HAP-1 (cell line): ENCODE measurements at regions not wholly inside any gene's neighbourhood (a gene's known extent, or its start where the extent isn't known, plus 50 kb on each side); places are given as distances from the start of the nearest gene placed in this dataset.

Source experiments
- DNase-seq, 2 experiments: peaks; one replicate each; pipeline ENCODE4 v3.0.0-alpha.2; 2016 to 2020; ENCODE audit warnings: low spot score in 2 of 2
- H3K27me3 ChIP-seq: fragments of 250-450 bp; sonication (Bioruptor Pico); 2 replicates; pipeline ENCODE4 v1.5.1; 2020; ENCODE audit warnings: low read depth, mild to moderate bottlenecking, moderate library complexity
- H3K36me3 ChIP-seq: fragments of 250-450 bp; sonication (Bioruptor Pico); replicated peaks from 2 replicates; pipeline ENCODE4 v1.5.1; 2020; ENCODE audit warnings: mild to moderate bottlenecking
- H3K4me1 ChIP-seq: fragments of 250-450 bp; sonication (Bioruptor Pico); 2 replicates; pipeline ENCODE4 v1.5.1; 2020; ENCODE audit warnings: mild to moderate bottlenecking
- H3K4me3 ChIP-seq: fragments of 250-450 bp; sonication (Bioruptor Pico); 2 replicates; pipeline ENCODE4 v1.5.1; 2020; ENCODE audit warnings: mild to moderate bottlenecking, moderate library complexity
- H3K9me3 ChIP-seq: fragments of 250-450 bp; sonication (Bioruptor Pico); 2 replicates; pipeline ENCODE4 v1.5.1; 2020; ENCODE audit warnings: mild to moderate bottlenecking, moderate library complexity
- in situ Hi-C: fragments of 300-500 bp; cut with MboI; formaldehyde crosslinking; loops from 3 replicates; pipeline ENCODE4 v1.14.3; 2020; ENCODE audit warnings: low sequenced_read_pairs, inconsistent platforms, mixed read lengths

- Histone ChIP-seq H3K27me3 (peaks cover 36% of the 10 kb centered on the region), H3K9me3 (no peaks in the 10 kb centered on the region), H3K36me3 (no peaks in the 10 kb centered on the region), H3K4me1 (no peaks in the 10 kb centered on the region), H3K4me3 (no peak overlapping the region)
- in situ Hi-C loops, result loop anchor here (10.0 kb wide), 1 partner anchor 309 kb away; no protein-coding TSS in a partner anchor
- peak; percentile 42 to 88 for DNase-seq
These were observed 217.3 kb downstream of the RBFOX3 start for GRCh38 chr17:79393358-79394052.

GRCh38 chr17:79392598-79392997 is 218.3 kb downstream of the RBFOX3 start:
- DNase-seq, result no peak
- in situ Hi-C loops, result loop anchor here (10.0 kb wide), 1 partner anchor 308 kb away; no protein-coding TSS in a partner anchor
- Histone ChIP-seq H3K4me1 (no peaks in the 10 kb centered on the region), H3K36me3 (no peaks in the 10 kb centered on the region), H3K27me3 (peaks cover 40% of the 10 kb centered on the region), H3K9me3 (no peaks in the 10 kb centered on the region), H3K4me3 (no peak overlapping the region)

- in situ Hi-C loops, result loop anchor here (10.0 kb wide), 1 partner anchor 307 kb away; no protein-coding TSS in a partner anchor
These were observed 219.2 kb downstream of the RBFOX3 start for GRCh38 chr17:79391376-79392233.

GRCh38 chr17:79389896-79390295 is 221.0 kb downstream of the RBFOX3 start:
- Histone ChIP-seq H3K4me1 (no peaks in the 10 kb centered on the region), H3K27me3 (peaks cover 33% of the 10 kb centered on the region), H3K4me3 (no peak overlapping the region), H3K36me3 (no peaks in the 10 kb centered on the region), H3K9me3 (no peaks in the 10 kb centered on the region)
- in situ Hi-C loops, result loop anchor here (10.0 kb wide), 1 partner anchor 305 kb away; no protein-coding TSS in a partner anchor
- no peak for DNase-seq

More at GRCh38 chr17:79391376-79392233, 219.2 kb downstream of the RBFOX3 start:
- Histone ChIP-seq H3K36me3 (no peaks in the 10 kb centered on the region), H3K4me3 (no peak overlapping the region), H3K9me3 (no peaks in the 10 kb centered on the region), H3K27me3 (peaks cover 40% of the 10 kb centered on the region), H3K4me1 (no peaks in the 10 kb centered on the region)
- peak; percentile 37 to 81 for DNase-seq

- peak; percentile 13 to 69 for DNase-seq
These were observed 222.1 kb downstream of the RBFOX3 start for GRCh38 chr17:79388556-79389295.

GRCh38 chr17:79387783-79388182 is 223.1 kb downstream of the RBFOX3 start:
- Histone ChIP-seq H3K4me1 (no peaks in the 10 kb centered on the region), H3K4me3 (no peak overlapping the region), H3K27me3 (peaks cover 46% of the 10 kb centered on the region), H3K9me3 (no peaks in the 10 kb centered on the region), H3K36me3 (no peaks in the 10 kb centered on the region)
- DNase-seq, result no peak
- in situ Hi-C loops, result no loop called here

More at GRCh38 chr17:79388556-79389295, 222.1 kb downstream of the RBFOX3 start:
- Histone ChIP-seq H3K27me3 (peaks cover 42% of the 10 kb centered on the region), H3K4me3 (no peak overlapping the region), H3K36me3 (no peaks in the 10 kb centered on the region), H3K4me1 (no peaks in the 10 kb centered on the region), H3K9me3 (no peaks in the 10 kb centered on the region)
- in situ Hi-C loops, result no loop called here

GRCh38 chr17:79385962-79386563 is 224.8 kb downstream of the RBFOX3 start:
- DNase-seq, result no peak
- no peaks in the 10 kb centered on the region for H3K4me1 ChIP-seq
- H3K9me3 ChIP-seq, result no peaks in the 10 kb centered on the region
- H3K36me3 ChIP-seq, result no peaks in the 10 kb centered on the region
- in situ Hi-C loops, result no loop called here
- H3K4me3 ChIP-seq, result no peak overlapping the region
- peaks cover 56% of the 10 kb centered on the region for H3K27me3 ChIP-seq

GRCh38 chr17:79382313-79382712 is 228.5 kb downstream of the RBFOX3 start:
- in situ Hi-C loops, result no loop called here
- H3K27me3 ChIP-seq, result peaks cover 70% of the 10 kb centered on the region
- no peak overlapping the region for H3K4me3 ChIP-seq
- no peaks in the 10 kb centered on the region for H3K36me3 ChIP-seq
- no peak for DNase-seq
- H3K9me3 ChIP-seq, result no peaks in the 10 kb centered on the region
- no peaks in the 10 kb centered on the region for H3K4me1 ChIP-seq

- H3K4me1 ChIP-seq, result no peaks in the 10 kb centered on the region
- no peaks in the 10 kb centered on the region for H3K36me3 ChIP-seq
- DNase-seq, result no peak
- H3K4me3 ChIP-seq, result no peak overlapping the region
- in situ Hi-C loops, result no loop called here
- peaks cover 85% of the 10 kb centered on the region for H3K27me3 ChIP-seq
- no peaks in the 10 kb centered on the region for H3K9me3 ChIP-seq
These were observed 231.0 kb downstream of the RBFOX3 start for GRCh38 chr17:79379700-79380445.

GRCh38 chr17:79377230-79377786 is 233.5 kb downstream of the RBFOX3 start:
- H3K4me1 ChIP-seq, result no peaks in the 10 kb centered on the region
- peaks cover 75% of the 10 kb centered on the region for H3K27me3 ChIP-seq
- H3K36me3 ChIP-seq, result no peaks in the 10 kb centered on the region
- H3K9me3 ChIP-seq, result no peaks in the 10 kb centered on the region
- no peak overlapping the region for H3K4me3 ChIP-seq
- DNase-seq, result no peak
- in situ Hi-C loops, result no loop called here

GRCh38 chr17:79374807-79375206 is 236.0 kb downstream of the RBFOX3 start:
- H3K27me3 ChIP-seq, result peaks cover 50% of the 10 kb centered on the region
- in situ Hi-C loops, result no loop called here

GRCh38 chr17:79374087-79374689 is 236.7 kb downstream of the RBFOX3 start:
- in situ Hi-C loops, result no loop called here
- H3K9me3 ChIP-seq, result no peaks in the 10 kb centered on the region
- H3K4me3 ChIP-seq, result no peak overlapping the region
- DNase-seq, result no peak
- no peaks in the 10 kb centered on the region for H3K36me3 ChIP-seq
- H3K4me1 ChIP-seq, result no peaks in the 10 kb centered on the region
- H3K27me3 ChIP-seq, result peaks cover 43% of the 10 kb centered on the region

More at GRCh38 chr17:79374807-79375206, 236.0 kb downstream of the RBFOX3 start:
- H3K9me3 ChIP-seq, result no peaks in the 10 kb centered on the region
- H3K4me3 ChIP-seq, result no peak overlapping the region
- no peak for DNase-seq
- H3K4me1 ChIP-seq, result no peaks in the 10 kb centered on the region
- no peaks in the 10 kb centered on the region for H3K36me3 ChIP-seq
